GM21367 (cell line): ENCODE measurements at regions not wholly inside any gene's neighbourhood (a gene's known extent, or its start where the extent isn't known, plus 50 kb on each side); places are given as distances from the start of the nearest gene placed in this dataset.
"Not testable (repeated sequence)": the region's sequence is repeated elsewhere in the genome, so short reads cannot be mapped to it uniquely, and the experiment has no call there.

Experiments
- ATAC-seq: cut with Tn5 transposase; IDR thresholded peaks from one replicate; pipeline ENCODE4 v1.9.1; 2021; ENCODE audit not compliant: unreplicated experiment

- no peak for ATAC-seq
Observed at GRCh38 chr3:152578769-152579168, 256.2 kb upstream of the P2RY1 start.

DNA sequence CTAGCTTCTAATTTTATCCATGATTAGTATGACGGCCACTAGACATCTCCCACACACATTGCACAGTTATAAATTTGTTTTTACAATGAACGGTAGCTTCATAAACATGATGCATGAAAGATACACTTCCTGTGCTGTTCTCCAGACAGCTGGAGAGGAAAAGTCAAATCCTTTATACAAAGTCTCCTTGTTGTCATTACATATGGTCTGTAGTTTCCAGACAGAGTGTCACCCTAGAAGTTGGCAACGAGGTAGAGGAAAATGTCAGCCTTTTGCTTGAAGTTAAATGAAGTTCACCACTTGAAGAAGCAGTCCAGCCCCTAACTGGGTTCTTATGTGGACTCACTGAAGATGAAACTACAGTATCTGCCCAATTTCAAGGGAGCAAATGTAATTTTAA lies 253.0 kb upstream of the P2RY1 start:
- no peak for ATAC-seq

DNA sequence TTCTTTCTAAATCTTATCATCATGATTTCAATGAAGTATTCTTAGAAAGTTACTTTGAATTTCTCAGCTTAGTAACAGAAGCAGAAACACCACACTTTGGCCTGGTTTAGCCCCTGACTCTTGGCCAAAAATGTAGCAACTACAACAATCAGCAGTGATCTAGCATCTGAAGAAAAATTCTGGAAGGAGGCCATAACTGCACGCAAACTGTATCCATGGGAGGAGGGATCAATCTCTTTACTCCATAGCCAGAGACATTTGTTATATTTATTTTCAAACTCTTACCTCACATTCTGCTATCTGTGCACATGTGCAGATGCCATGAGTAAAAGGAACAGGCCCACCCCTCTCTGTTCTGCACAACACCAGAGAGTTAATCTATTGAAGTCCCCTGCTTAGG lies 251.0 kb upstream of the P2RY1 start:
- ATAC-seq: no peak

DNA sequence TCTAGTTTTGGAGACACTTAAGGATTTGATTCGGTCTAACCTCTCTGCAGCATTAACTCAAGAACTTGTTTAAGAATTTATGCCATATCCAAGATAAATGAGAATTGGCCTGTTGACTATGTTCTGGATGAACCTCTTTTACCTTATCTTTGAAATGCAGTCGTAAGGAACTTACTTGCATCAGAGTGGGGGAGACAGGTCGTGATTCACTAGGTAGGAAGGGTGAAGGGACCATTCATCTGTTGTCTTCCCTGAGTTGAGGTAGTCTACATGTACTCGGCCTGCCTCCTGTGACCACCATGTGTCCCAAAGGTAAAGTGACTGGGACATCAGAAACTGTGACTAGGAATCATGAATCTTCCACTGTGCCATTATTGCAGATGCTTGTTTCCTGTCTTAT lies 248.0 kb upstream of the P2RY1 start:
- no peak for ATAC-seq

DNA sequence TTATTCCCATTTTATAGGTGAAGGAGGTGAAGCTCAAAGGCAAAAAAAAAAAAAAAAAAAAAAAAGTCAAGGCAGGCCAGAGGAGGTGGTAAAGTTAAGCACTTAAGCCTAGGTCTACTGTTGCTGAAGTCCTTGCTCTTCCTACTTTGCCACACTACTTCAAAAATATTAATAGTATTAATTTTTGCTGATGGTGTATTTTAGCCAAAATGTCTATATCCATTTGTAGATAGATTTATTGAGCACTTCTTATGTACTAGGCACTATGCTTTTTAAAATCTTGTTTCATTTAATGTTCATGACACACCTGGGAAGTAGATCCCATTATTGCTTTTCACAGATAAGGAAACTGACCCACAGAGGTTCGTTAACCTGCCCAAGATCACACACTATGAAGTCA lies 247.1 kb upstream of the P2RY1 start:
- no peak for ATAC-seq

DNA sequence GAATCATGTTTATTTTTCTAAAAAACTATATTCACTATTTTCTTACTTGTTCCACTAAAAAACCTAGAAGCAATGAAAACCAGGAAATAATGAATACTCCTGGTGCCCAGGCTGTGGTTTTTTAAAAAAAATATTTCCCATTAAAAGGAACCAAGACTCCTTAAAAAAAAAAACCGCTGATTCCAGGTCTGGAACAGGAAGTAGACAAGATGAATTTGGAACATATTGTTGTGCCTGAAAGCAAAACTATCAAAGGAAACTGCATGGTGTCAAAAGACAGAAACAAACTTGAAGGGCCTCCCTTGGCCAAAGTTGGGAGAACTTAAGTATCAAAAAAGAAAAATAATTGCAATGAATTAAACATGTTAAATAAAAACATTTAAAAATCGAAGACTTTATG lies 245.3 kb upstream of the P2RY1 start:
- ATAC-seq: no peak

- no peak for ATAC-seq
Observed at GRCh38 chr3:152591515-152591914, 243.4 kb upstream of the P2RY1 start.

DNA sequence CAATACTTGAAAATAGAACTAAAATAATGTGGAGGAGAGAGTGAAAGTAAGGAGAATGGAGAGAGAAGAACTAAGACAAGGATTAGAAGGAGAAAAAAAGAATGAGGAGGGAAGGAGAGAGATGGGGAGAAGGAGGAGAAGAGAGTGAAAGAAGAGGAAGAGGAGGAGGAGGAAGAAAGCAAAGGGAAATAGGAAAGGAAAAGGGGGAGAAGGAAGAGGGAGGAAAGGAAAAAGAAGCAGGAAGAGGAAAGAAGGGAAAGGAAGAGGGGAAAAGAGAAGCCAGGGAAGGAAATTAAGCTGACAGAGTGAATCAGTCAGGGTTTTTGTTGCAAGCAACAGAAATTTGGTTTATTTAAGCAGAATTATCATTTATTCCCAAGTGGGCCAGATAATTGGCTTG lies 241.7 kb upstream of the P2RY1 start:
- ATAC-seq: no peak

GRCh38 chr3:152595975-152596821 lies 238.7 kb upstream of the P2RY1 start:
- ATAC-seq: peak; percentile 99

DNA sequence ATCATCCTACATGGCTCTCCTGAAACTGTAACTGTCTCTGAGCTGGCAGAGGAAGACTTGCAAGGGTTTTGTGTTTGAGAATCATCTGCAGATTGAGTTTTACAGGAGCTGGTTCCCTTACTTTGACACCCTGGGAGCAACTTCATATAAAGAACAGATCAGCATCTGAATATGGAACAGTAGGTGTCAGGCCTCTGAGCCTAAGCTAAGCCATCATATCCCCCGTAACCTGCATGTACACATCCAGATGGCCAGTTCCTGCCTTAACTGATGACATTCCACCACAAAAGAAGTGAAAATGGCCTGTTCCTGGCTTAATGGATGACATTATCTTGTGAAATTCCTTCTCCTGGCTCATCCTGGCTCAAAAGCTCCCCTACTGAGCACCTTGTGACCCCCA lies 238.1 kb upstream of the P2RY1 start:
- not testable (repeated sequence) for ATAC-seq

- ATAC-seq: no peak
Observed at GRCh38 chr3:152606146-152606545, 228.8 kb upstream of the P2RY1 start.

GRCh38 chr3:152607179-152607578 lies 227.8 kb upstream of the P2RY1 start:
- ATAC-seq: no peak

DNA sequence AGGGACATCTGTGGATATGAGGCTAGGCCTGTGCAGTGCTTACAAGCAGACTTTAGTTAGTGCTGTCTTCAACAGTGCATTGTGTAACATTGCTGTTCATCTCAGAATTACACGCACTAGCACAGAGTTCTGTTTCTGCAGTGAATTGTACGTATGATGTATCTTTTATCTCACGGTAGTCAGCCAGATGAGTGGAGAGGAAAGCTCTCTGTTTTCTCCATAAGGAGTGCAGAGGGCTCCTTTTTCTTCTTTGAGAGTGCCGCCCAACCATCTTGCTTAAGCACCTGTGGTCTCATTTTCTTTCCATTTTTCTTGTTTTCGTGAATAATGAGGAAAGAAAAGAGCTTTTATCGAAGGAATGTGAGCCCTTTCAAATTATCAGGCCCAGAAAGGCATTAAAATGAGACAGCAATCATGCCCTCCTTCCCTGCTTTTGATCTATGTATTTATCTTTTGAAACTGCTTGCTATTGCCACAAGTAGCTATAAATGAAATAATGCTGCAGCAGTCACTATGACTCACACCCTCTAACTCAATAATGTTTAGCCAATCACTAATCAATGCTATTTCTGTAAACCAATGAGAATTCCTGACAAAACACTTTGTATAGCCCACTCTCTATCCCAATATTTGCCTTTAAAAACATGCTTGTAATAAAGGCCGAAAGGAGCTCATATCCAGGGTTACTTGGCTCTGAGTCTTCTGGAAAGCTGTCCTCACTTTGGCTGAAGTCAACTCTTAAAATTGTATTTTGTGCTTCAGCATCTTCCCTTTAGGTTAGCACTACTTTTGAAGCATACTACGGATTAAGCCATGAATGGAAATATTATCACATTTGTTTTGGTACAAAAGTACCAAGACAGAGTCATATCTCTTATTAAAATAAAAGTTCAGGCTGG lies 226.0 kb upstream of the P2RY1 start:
- ATAC-seq: no peak

DNA sequence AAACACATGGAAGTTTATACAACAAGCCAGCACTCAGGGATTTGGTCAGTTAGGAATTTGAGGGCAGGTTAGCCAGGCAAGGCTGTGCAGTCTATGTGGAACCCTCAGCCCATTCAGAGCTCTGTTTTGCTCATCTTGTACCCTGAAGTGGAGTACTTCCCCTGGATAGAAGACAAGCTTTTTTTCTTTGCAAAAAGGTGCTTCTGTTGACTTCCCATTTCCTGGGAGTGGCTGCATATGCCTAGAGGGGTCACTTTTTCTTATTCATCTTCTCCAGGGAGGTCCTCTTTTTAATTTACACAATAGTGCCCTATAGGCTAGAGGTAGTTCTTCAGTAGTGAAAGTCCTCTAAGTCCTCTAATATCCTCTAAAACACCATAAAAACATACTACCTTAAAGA lies 225.0 kb upstream of the P2RY1 start:
- no peak for ATAC-seq

DNA sequence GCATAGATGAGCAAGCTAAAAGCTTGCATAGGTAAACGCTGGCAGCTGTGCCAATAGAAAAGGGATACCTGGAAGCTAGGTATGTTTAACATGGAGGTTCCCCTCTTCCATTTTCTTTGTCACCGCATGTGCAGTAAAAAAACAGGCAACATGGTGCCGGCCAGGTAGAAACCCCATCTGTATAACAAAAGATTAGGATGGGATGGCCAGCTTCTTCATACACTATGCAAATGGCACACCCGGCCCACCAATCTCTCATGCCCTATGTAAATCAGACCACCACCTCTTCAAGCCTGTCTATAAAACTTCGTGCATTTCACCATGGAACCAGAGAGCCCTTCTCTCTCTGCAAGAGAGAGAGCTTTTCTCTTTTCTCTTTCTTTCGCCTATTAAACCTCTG lies 224.3 kb upstream of the P2RY1 start:
- ATAC-seq: no peak

DNA sequence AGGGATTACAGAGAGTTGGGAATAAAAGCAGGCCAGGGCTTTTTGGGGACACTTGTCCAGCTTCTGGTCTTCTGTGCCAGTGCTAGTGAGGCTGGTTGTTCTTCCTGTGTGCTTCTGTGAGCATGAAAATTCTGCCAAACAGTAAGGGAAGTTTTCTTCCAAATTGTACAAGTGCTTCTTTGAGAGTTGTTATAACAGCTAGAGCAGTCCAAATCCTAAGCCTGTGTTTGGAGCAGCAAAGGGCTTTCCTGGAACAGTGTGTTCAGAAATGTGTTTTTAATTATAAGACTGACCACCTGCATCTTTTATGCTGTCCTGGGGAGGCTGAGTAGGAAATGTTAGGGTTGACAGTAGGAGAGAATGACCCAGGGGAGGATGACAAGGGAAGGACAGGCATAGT lies 223.0 kb upstream of the P2RY1 start:
- ATAC-seq: no peak

GRCh38 chr3:152613851-152614250 lies 221.1 kb upstream of the P2RY1 start:
- no peak for ATAC-seq

GRCh38 chr3:152615681-152616080 lies 219.2 kb upstream of the P2RY1 start:
- ATAC-seq: no peak

DNA sequence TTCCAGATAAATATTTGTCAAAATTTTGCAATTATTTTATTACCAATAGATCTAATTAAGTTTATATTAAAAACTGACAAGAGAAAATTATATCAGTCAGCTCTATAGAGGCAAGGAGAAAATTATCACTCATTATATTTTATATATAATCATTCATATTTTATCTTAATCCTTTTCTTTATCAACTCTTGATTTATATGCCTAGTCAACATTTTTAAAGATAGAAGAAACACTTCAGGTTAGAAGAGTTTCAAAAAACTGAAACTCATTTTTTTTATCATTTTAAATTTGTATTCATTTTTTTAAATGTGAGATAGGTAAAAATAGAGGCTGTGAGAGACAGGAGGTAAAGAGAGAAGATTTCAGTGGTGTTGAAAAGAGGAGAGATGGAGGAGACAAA lies 217.3 kb upstream of the P2RY1 start:
- no peak for ATAC-seq

DNA sequence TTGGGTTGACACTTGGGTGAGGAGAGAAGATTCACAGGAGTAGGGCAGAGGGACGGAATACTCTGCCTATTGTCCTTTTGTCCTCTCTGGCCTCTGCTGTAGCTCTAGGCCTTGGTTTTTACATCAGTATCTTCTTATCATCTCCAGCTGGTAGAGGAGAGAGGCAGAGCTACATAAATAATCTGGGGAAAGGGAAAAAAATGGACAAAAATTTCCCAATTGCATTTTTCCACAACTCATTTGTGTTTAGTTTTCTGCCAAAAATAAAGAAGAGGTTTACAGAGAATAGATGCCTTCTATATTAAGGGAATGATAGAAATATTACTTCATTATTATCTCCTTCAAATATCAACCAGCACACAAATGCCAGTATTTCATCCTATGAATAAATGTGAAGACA lies 216.4 kb upstream of the P2RY1 start:
- ATAC-seq: no peak

GRCh38 chr3:152619691-152620090 lies 215.2 kb upstream of the P2RY1 start:
- ATAC-seq: no peak

DNA sequence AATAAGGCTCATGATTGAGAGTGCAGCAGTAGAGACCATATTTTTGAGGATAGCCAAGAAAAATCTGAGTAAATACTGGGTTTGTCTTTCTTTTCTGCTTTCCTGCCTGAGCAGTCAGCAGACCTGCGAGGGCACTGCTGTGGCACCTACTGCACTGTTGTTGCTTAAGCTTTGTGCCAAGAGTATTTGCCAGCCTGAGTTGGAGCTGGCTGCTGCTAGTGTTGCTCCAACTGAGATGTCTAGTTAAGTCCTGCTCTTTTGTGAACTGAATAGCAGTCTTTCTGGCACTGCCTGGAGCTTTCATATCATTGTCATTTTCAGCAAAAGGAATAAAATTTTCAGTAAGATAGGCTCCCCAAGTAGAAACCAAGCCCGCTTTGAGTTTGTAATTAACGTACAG lies 214.5 kb upstream of the P2RY1 start:
- ATAC-seq: no peak
